Heart right ventricle (tissue), 16 donors: ENCODE measurements at regions not wholly inside any gene's neighbourhood (a gene's known extent, or its start where the extent isn't known, plus 50 kb on each side); places are given as distances from the start of the nearest gene placed in this dataset.

Experiments
- ATAC-seq, 8 donors: fragments of 200-7000 bp; cut with Tn5 transposase; one replicate each; pipeline ENCODE4 v1.9.1; 2020; ENCODE audit warnings: mild to moderate bottlenecking in 8 of 8, moderate library complexity in 8 of 8, moderate number of reproducible peaks in 1 of 8
- DNase-seq, 2 donors: peaks; one replicate each; pipeline ENCODE4 v3.0.0-alpha.2; 2020
- H3K27ac ChIP-seq, 10 donors: fragments of 200-600 bp; sonication (generic) in 2 of 10; one replicate each; pipeline versions ENCODE4 v1.5.0 to v1.8.0; 2020 to 2022; ENCODE audit warnings: mild to moderate bottlenecking in 3 of 10
- H3K27me3 ChIP-seq, 7 donors: fragments of 200-600 bp; one replicate each; pipeline ENCODE4 v1.8.0; 2021 to 2022; ENCODE audit warnings: mild to moderate bottlenecking in 2 of 7
- H3K36me3 ChIP-seq, 9 donors: fragments of 200-600 bp; sonication (generic) in 1 of 9; one replicate each; pipeline versions ENCODE4 v1.5.0 to v1.8.0; 2020 to 2022; ENCODE audit warnings: mild to moderate bottlenecking in 2 of 9
- H3K4me1 ChIP-seq, 9 donors: fragments of 200-600 bp; sonication (generic) in 1 of 9; one replicate each; pipeline versions ENCODE4 v1.5.0 to v1.8.0; 2020 to 2022; ENCODE audit warnings: mild to moderate bottlenecking in 4 of 9
- H3K4me3 ChIP-seq, 10 donors: fragments of 200-600 bp; sonication (generic) in 2 of 10; one replicate each; pipeline versions ENCODE4 v1.5.0 to v1.8.0; 2020 to 2022; ENCODE audit warnings: mild to moderate bottlenecking in 7 of 10, moderate library complexity in 2 of 10
- H3K9me3 ChIP-seq, 11 donors: fragments of 200-600 bp in 10 of 11; sonication (generic) in 2 of 11; one replicate each; pipeline versions ENCODE4 v1.5.0 to v1.8.0; 2013 to 2022; ENCODE audit warnings: mild to moderate bottlenecking in 2 of 11, control low read depth in 1 of 11, moderate library complexity in 1 of 11
- WGBS, 2 donors: extraction: QIAGEN DNeasy Blood & Tissue Kit; methylation state at CpG; one replicate each; pipeline ENCODE4 v1.1.7; 2013; ENCODE audit warnings: inconsistent platforms in 1 of 2; 5-methylcytosine and 5-hydroxymethylcytosine counted together
- intact Hi-C, 10 donors: fragments of 100-400 bp; cut with DNase I; formaldehyde crosslinking; loops; one replicate each; pipeline versions ENCODE4 v1.11.1 to v1.14.2; 2022
- TF ChIP-seq, protein P1 (sequence below), 9 donors: fragments of 200-600 bp; sonication (generic) in 2 of 9; IDR thresholded peaks; one replicate each; pipeline versions ENCODE4 v1.5.0 to v1.8.0; 2021 to 2022; ENCODE audit warnings: antibody characterized with exemption in 9 of 9, mild to moderate bottlenecking in 5 of 9, moderate library complexity in 1 of 9
- donor health status: Arrhythmogenic right ventricular cardiomyopathy.
- donor health status: ischemic (EF 13 %, LVEDD 7.1; RV severe dilation, severe dysfunction).
- donor health status: healthy with polysubstance abuse.
- donor health status: DM: no; HTN: yes; CAD: no.
- donor health status: DM: no; HTN: no; CAD: no.
- donor health status: ischemic (EF 25% LVEDD 6.9; RV normal size, moderate dysfunction).
- donor health status: ischemic (EF 25% LVEDD 5.7; RV mildly dilated, moderate dysfunction).
- donor health status: healthy.
- donor health status: DM: yes; HTN: yes; CAD: no.
- donor health status: Ischemic cardiomyopathy.
- donor health status: ischemic (EF 35%, LVEDD 5.7; RV mildly dilated, moderate dysfunction).
- donor health status: nonischemic (EF 11% LVEDD 7.7; RV severe dilation, severe dysfunction).
- donor health status: DM: yes; HTN: yes; CAD: no.
- donor health status: PGD.
- donor health status: ischemic (EF 29% LVEDD 5.4; RV normal size, mild dysfunction).
- donor health status: nonischemic (EF 23%, LVEDD 6.1; RV moderate dilation, normal function).

DNA sequence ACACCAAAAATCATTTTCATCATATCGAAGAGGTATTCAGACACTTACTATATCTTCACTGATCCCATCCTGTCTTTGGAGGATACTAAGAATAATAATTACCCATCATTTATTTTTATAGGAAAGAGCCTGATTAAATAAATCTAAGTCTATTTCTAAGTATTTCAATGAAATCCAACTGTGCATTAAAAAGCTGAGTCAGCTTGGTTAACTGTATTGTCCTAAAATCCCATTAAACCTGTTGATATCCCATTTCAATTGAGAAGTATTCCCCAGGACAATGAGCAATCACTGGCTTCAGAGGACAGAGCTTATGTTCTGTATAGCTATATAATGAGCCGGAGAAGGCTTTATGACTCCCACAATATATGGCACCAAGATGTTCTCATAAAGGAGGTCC is 142.0 kb upstream of the RORB start:
- TF ChIP-seq, protein P1, sequence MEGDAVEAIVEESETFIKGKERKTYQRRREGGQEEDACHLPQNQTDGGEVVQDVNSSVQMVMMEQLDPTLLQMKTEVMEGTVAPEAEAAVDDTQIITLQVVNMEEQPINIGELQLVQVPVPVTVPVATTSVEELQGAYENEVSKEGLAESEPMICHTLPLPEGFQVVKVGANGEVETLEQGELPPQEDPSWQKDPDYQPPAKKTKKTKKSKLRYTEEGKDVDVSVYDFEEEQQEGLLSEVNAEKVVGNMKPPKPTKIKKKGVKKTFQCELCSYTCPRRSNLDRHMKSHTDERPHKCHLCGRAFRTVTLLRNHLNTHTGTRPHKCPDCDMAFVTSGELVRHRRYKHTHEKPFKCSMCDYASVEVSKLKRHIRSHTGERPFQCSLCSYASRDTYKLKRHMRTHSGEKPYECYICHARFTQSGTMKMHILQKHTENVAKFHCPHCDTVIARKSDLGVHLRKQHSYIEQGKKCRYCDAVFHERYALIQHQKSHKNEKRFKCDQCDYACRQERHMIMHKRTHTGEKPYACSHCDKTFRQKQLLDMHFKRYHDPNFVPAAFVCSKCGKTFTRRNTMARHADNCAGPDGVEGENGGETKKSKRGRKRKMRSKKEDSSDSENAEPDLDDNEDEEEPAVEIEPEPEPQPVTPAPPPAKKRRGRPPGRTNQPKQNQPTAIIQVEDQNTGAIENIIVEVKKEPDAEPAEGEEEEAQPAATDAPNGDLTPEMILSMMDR (IDR thresholded peaks at IDR 0.05): no peak
- H3K4me3 ChIP-seq: no peak overlapping the region
- ATAC-seq (no peak), DNase-seq (no peak)
- WGBS, 2 donors: 89 to 98% methylated on average over 2 of the region's 2 CpGs
- H3K27ac ChIP-seq: no peak overlapping the region
- no peaks in the 10 kb centered on the region for H3K27me3 ChIP-seq
- H3K9me3 ChIP-seq: no peaks in the 10 kb centered on the region
- H3K4me1 ChIP-seq: no peaks in the 10 kb centered on the region
- intact Hi-C loops: no loop called here
- no peaks in the 10 kb centered on the region for H3K36me3 ChIP-seq

DNA sequence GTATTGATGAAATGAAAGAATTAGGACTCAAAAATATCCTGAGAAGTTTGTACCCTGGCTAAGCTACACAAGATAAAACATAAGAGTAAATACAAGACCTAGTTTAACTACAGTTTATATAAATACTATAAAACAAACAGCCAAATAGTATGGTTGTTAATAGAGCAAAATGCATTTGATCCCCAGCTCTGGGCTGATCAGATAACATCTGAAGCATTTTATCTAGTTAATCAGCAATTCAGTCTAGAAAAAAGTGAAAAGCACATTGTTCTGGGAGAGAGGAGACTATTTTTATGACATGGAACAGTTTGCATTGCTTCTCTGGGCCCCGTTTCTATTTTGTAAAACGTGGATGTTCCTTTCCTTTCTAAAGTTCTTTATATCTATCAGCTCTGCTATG is 139.6 kb upstream of the RORB start:
- H3K36me3 ChIP-seq: no peaks in the 10 kb centered on the region
- no peak overlapping the region for H3K4me3 ChIP-seq
- DNase-seq (no peak), ATAC-seq (no peak)
- WGBS, 2 donors: 50 to 68% methylated on average over 2 of the region's 2 CpGs
- H3K27ac ChIP-seq: no peak overlapping the region
- intact Hi-C loops: no loop called here
- H3K4me1 ChIP-seq: no peaks in the 10 kb centered on the region
- no peaks in the 10 kb centered on the region for H3K9me3 ChIP-seq
- no peaks in the 10 kb centered on the region for H3K27me3 ChIP-seq
- TF ChIP-seq, protein P1 (IDR thresholded peaks at IDR 0.05): no peak

DNA sequence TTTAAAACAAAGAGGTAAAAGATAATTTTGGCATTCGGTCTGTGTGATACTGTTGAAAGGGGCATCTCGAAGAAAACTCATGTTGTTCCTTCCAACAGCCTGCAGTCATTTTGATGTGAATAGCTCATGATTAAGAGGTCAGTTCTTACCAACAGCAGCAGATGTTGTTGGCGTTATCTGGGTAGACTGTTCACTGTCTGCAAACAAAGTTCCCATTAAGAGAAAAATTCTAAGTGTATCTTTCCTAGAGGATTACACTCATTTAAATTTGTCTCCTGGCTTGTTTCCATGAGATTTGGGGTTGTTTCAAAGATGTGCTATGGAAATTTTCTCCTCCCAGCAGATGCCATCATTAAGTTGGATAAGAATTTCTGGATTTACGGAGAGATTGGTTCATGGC is 138.2 kb upstream of the RORB start:
- no peaks in the 10 kb centered on the region for H3K27me3 ChIP-seq
- ATAC-seq: no peak
- no peaks in the 10 kb centered on the region for H3K9me3 ChIP-seq
- intact Hi-C loops: no loop called here
- H3K36me3 ChIP-seq: no peaks in the 10 kb centered on the region
- 59 to 68% methylated on average over 4 of the region's 4 CpGs for WGBS, 2 donors
- no peak overlapping the region for H3K4me3 ChIP-seq
- TF ChIP-seq, protein P1 (IDR thresholded peaks at IDR 0.05): no peak
- H3K27ac ChIP-seq: no peak overlapping the region
- no peaks in the 10 kb centered on the region for H3K4me1 ChIP-seq
- no peak for DNase-seq

DNA sequence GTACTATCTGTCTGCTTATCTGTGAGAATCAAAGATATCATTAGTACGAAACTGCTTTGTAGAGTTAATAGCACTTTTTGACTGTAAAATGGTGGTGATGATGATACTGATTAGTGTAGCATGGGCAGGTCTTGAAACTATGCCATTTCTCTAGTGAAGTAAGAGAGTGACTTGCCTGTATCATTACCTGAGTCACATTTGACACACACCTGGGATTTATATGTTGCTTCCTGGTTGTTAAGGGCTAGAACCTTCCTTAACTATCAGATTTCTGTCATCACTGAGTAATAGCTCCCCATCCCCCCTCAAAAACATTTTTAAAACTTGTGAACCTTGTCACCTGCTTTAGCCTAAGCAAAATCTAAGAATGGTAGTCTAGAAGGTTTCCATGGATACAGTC is 135.6 kb upstream of the RORB start:
- intact Hi-C loops: no loop called here
- no peak for ATAC-seq

More for the DNA sequence above, 135.6 kb upstream of the RORB start:
- TF ChIP-seq, protein P1 (IDR thresholded peaks at IDR 0.05): no peak
- no peaks in the 10 kb centered on the region for H3K9me3 ChIP-seq
- no peaks in the 10 kb centered on the region for H3K36me3 ChIP-seq
- H3K4me3 ChIP-seq: no peak overlapping the region
- 74 to 77% methylated on average over 1 of the region's 1 CpG for WGBS, 2 donors
- H3K27ac ChIP-seq: no peak overlapping the region
- DNase-seq: no peak
- no peaks in the 10 kb centered on the region for H3K27me3 ChIP-seq
- H3K4me1 ChIP-seq: no peaks in the 10 kb centered on the region
